KMS-11 (cell line): ENCODE measurements at regions not wholly inside any gene's neighbourhood (a gene's known extent, or its start where the extent isn't known, plus 50 kb on each side); places are given as distances from the start of the nearest gene placed in this dataset.

Experiments
- H2AFZ ChIP-seq: fragments of 200-600 bp; sonication (generic); 2 replicates; pipeline ENCODE4 v1.6.1; 2016; ENCODE audit warnings: antibody characterized with exemption, mixed run types, low read depth
- H3K27ac ChIP-seq: fragments of 200-600 bp; sonication (generic); 2 replicates; pipeline ENCODE4 v1.6.1; 2016; ENCODE audit warnings: mild to moderate bottlenecking, mixed run types
- H3K27me3 ChIP-seq: fragments of 200-600 bp; sonication (generic); 2 replicates; pipeline ENCODE4 v1.6.1; 2017; ENCODE audit warnings: mild to moderate bottlenecking, low read depth, mixed run types, moderate library complexity; ENCODE audit not compliant: insufficient read depth
- H3K36me3 ChIP-seq: fragments of 200-600 bp; sonication (generic); 2 replicates; pipeline ENCODE4 v1.6.1; 2017; ENCODE audit warnings: mild to moderate bottlenecking, mixed run types; ENCODE audit not compliant: insufficient read depth
- H3K4me1 ChIP-seq: fragments of 200-600 bp; sonication (generic); 2 replicates; pipeline ENCODE4 v1.6.1; 2016; ENCODE audit warnings: mild to moderate bottlenecking, low read depth, mixed run types; ENCODE audit not compliant: poor library complexity, severe bottlenecking
- H3K4me2 ChIP-seq: fragments of 200-600 bp; sonication (generic); 2 replicates; pipeline ENCODE4 v1.7.0; 2016; ENCODE audit warnings: mild to moderate bottlenecking, mixed run types
- H3K4me3 ChIP-seq: fragments of 200-600 bp; sonication (generic); IDR thresholded peaks from 2 replicates; pipeline ENCODE4 v1.6.1; 2017; ENCODE audit warnings: low read depth, low read length, mixed read lengths; ENCODE audit not compliant: insufficient read depth
- H3K79me2 ChIP-seq: fragments of 200-600 bp; sonication (generic); 2 replicates; pipeline ENCODE4 v1.6.1; 2016; ENCODE audit warnings: low read depth, mixed run types; ENCODE audit not compliant: insufficient read depth
- H3K9ac ChIP-seq: fragments of 200-600 bp; sonication (generic); 2 replicates; pipeline ENCODE4 v1.6.1; 2016; ENCODE audit warnings: mild to moderate bottlenecking, mixed run types
- H4K20me1 ChIP-seq: fragments of 200-600 bp; sonication (generic); 2 replicates; pipeline ENCODE4 v1.6.1; 2016; ENCODE audit warnings: mild to moderate bottlenecking, mixed run types; ENCODE audit not compliant: insufficient read depth
- TF ChIP-seq, protein P1 (sequence below): fragments of 200-600 bp; sonication (generic); conservative IDR thresholded peaks from 2 replicates; pipeline ENCODE4 v1.6.1; 2017; ENCODE audit warnings: low read depth, mild to moderate bottlenecking, antibody characterized with exemption, low read length, moderate library complexity, mixed read lengths

DNA sequence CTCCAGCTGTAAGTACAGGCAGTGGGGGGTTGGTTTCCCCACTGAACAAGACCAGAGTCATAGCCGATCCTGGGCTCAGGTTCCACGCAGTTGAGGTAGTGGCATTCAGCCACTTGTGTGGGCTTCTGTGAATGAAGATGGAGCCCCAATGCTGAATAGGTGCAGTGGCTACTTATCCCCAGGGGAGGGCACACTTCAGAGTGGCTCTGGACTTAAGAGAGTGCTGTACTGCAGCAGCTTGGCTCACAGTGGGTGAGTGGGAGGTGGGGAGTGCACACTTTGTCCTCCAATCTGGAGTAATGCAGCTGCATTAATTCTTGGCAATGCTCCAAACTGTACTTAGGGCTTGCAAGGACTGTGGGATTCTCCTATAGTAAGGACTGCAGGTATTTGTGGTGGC, 81.9 kb downstream of the BUB3 start:
- Histone ChIP-seq H3K4me1 (no peaks in the 10 kb centered on the region), H4K20me1 (no peaks in the 10 kb centered on the region), H3K27me3 (no peaks in the 10 kb centered on the region), H3K9ac (no peak overlapping the region), H3K4me3 (no peak overlapping the region), H3K27ac (no peak overlapping the region), H2AFZ (no peak overlapping the region), H3K4me2 (no peak overlapping the region), H3K79me2 (no peaks in the 10 kb centered on the region), H3K36me3 (no peaks in the 10 kb centered on the region)
- TF ChIP-seq, protein P1, sequence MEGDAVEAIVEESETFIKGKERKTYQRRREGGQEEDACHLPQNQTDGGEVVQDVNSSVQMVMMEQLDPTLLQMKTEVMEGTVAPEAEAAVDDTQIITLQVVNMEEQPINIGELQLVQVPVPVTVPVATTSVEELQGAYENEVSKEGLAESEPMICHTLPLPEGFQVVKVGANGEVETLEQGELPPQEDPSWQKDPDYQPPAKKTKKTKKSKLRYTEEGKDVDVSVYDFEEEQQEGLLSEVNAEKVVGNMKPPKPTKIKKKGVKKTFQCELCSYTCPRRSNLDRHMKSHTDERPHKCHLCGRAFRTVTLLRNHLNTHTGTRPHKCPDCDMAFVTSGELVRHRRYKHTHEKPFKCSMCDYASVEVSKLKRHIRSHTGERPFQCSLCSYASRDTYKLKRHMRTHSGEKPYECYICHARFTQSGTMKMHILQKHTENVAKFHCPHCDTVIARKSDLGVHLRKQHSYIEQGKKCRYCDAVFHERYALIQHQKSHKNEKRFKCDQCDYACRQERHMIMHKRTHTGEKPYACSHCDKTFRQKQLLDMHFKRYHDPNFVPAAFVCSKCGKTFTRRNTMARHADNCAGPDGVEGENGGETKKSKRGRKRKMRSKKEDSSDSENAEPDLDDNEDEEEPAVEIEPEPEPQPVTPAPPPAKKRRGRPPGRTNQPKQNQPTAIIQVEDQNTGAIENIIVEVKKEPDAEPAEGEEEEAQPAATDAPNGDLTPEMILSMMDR = no peak; the same call in 1 of the 2 replicates

DNA sequence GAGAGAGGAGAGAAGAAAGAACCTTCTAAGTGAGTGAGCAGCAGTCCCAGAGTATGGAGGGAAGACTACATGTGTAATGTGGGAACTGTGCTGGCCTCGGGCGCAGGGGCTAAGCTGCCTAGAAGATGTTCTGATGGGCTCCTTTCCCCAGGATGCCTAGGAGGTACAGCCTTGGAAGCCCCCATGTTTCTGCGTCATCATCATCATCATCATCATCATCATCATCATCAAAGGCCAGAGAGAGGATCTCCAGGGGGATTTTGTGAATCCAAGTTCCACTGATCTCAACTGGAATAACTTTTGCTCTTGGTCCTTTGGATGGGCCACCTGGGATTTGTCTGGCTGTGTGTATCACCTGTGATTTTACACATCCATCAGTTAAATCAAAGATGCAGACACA, 86.0 kb downstream of the BUB3 start:
- no peak overlapping the region for H3K27ac ChIP-seq
- H3K4me2 ChIP-seq = no peak overlapping the region
- no peaks in the 10 kb centered on the region for H3K4me1 ChIP-seq
- no peaks in the 10 kb centered on the region for H3K27me3 ChIP-seq
- H3K36me3 ChIP-seq = no peaks in the 10 kb centered on the region
- H4K20me1 ChIP-seq = no peaks in the 10 kb centered on the region
- no peaks in the 10 kb centered on the region for H3K79me2 ChIP-seq
- TF ChIP-seq, protein P1 = no peak
- H3K9ac ChIP-seq = no peak overlapping the region
- H2AFZ ChIP-seq = no peak overlapping the region
- no peak overlapping the region for H3K4me3 ChIP-seq

DNA sequence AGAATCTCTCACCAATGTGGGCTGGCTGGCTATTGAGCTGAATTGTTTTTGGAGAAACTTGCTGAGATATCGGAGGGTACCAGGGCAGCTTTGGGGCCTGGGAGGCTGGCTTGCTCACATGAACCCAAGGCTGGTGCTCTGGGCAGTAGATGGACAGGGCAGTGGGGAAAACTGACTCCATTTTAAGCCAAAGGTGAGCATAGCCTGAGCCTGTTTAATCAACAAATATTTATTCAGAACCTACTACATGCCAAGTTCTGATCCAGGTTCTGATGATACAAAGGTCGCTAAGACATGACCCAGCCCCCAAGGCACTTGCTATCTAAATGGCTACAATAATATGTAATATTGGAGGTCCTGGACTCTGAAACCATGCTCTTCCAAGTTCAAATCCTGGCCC, 86.6 kb downstream of the BUB3 start:
- Histone ChIP-seq H3K27ac (no peak overlapping the region), H3K27me3 (no peaks in the 10 kb centered on the region), H3K4me2 (no peak overlapping the region), H3K4me3 (no peak overlapping the region), H3K79me2 (no peaks in the 10 kb centered on the region), H4K20me1 (no peaks in the 10 kb centered on the region), H2AFZ (no peak overlapping the region), H3K4me1 (no peaks in the 10 kb centered on the region), H3K36me3 (no peaks in the 10 kb centered on the region), H3K9ac (no peak overlapping the region)
- TF ChIP-seq, protein P1 = no peak

DNA sequence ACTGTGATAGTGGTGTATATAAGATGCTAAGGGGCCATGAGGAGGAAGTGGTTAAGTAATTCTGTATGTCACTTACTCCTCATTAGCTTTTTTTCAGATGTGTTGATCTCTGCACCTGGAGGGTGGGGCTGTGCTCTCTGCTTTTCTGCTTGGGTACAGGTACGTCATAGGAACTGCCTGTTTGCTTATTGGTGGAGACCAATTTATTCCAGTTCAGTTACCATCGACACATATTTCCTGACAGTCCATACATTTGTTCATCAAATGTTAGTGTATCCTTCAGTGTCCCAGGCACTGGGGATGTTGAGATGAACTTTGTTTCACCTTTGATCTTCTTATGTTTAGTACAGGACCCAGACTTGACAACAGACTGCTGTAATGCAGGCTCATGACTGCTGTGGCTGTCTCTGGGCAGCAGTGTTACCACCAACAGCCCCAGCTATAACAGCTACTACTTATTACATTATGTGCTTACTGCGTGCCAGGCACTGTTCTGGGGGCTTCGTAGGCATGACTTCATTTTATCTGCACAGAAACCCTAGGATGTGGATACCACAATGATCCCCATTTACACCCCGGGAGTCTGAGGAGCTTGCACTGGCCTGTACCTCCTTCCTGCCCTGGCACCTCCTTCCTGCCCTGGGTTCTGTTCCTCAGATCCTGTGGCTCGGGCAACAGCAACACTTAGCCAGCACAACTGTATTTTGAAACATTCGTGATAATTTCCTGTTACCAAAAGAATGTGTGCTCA, 87.4 kb downstream of the BUB3 start:
- Histone ChIP-seq H3K27me3 (no peaks in the 10 kb centered on the region), H3K27ac (no peak overlapping the region)
- TF ChIP-seq, protein P1 = no peak

More for the DNA sequence above, 87.4 kb downstream of the BUB3 start:
- H3K4me3 ChIP-seq = no peak overlapping the region
- no peak overlapping the region for H3K4me2 ChIP-seq
- H3K9ac ChIP-seq = no peak overlapping the region
- no peaks in the 10 kb centered on the region for H3K36me3 ChIP-seq
- H3K79me2 ChIP-seq = no peaks in the 10 kb centered on the region
- no peaks in the 10 kb centered on the region for H4K20me1 ChIP-seq
- H3K4me1 ChIP-seq = no peaks in the 10 kb centered on the region
- no peak overlapping the region for H2AFZ ChIP-seq
